Activated CD4-positive, CD25-positive, alpha-beta regulatory T cell treated with anti-CD3 and anti-CD28 coated beads, Interleukin-2, amount 50 U/mL, for 24 hours (primary cell): ENCODE measurements at regions not wholly inside any gene's neighbourhood (a gene's known extent, or its start where the extent isn't known, plus 50 kb on each side); places are given as distances from the start of the nearest gene placed in this dataset.
"Not testable (repeated sequence)": the region's sequence is repeated elsewhere in the genome, so short reads cannot be mapped to it uniquely, and the experiment has no call there.

Source experiments
- ATAC-seq, 2 donors: fragments of 150-1000 bp; cut with Tn5 transposase; one replicate each; pipeline ENCODE4 v1.10.0; 2021; ENCODE audit warnings: mild to moderate bottlenecking in 1 of 2, moderate library complexity in 1 of 2

GRCh38 chr21:8377093-8377841, 2144.1 kb upstream of the TPTE start:
- peak; percentile 69 to 77 for ATAC-seq

- peak; percentile 60 to 66 for ATAC-seq
These were observed 2140.8 kb upstream of the TPTE start for GRCh38 chr21:8380419-8381079.

GRCh38 chr21:8388169-8388939, 2133.0 kb upstream of the TPTE start:
- ATAC-seq, result peak; percentile 93 to 95

- not testable (repeated sequence) for ATAC-seq
These were observed 2132.5 kb upstream of the TPTE start for GRCh38 chr21:8388940-8389238.

- ATAC-seq, result not testable (repeated sequence)
These were observed 2130.7 kb upstream of the TPTE start for GRCh38 chr21:8390550-8391171.

- ATAC-seq, result not testable (repeated sequence)
These were observed 2127.0 kb upstream of the TPTE start for GRCh38 chr21:8394380-8394779.

- ATAC-seq, result not testable (repeated sequence)
These were observed 2125.4 kb upstream of the TPTE start for GRCh38 chr21:8395992-8396391.

GRCh38 chr21:8398870-8399437, 2122.4 kb upstream of the TPTE start:
- not testable (repeated sequence) for ATAC-seq

GRCh38 chr21:8399866-8400265, 2121.5 kb upstream of the TPTE start:
- not testable (repeated sequence) for ATAC-seq

- ATAC-seq, result not testable (repeated sequence)
These were observed 2119.6 kb upstream of the TPTE start for GRCh38 chr21:8401799-8402198.

- ATAC-seq, result not testable (repeated sequence)
These were observed 2115.1 kb upstream of the TPTE start for GRCh38 chr21:8406331-8406730.

- ATAC-seq, result not testable (repeated sequence)
These were observed 2110.2 kb upstream of the TPTE start for GRCh38 chr21:8411139-8411671.

- ATAC-seq, result peak; percentile 78 to 79
These were observed 2101.3 kb upstream of the TPTE start for GRCh38 chr21:8419925-8420560.

- peak; percentile 31 to 42 for ATAC-seq
These were observed 2093.4 kb upstream of the TPTE start for GRCh38 chr21:8427790-8428667.

GRCh38 chr21:8428668-8429456, 2092.5 kb upstream of the TPTE start:
- peak; percentile 77 to 81 for ATAC-seq

- not testable (repeated sequence) for ATAC-seq
These were observed 2086.7 kb upstream of the TPTE start for GRCh38 chr21:8434710-8435109.

- ATAC-seq, result not testable (repeated sequence)
These were observed 2078.3 kb upstream of the TPTE start for GRCh38 chr21:8443093-8443492.

GRCh38 chr21:8449807-8450206, 2071.6 kb upstream of the TPTE start:
- not testable (repeated sequence) for ATAC-seq

GRCh38 chr21:8455279-8456128, 2065.9 kb upstream of the TPTE start:
- ATAC-seq, result peak; percentile 46 to 61
